IMR-90 (cell line): ENCODE measurements at regions not wholly inside any gene's neighbourhood (a gene's known extent, or its start where the extent isn't known, plus 50 kb on each side); places are given as distances from the start of the nearest gene placed in this dataset.

Source experiments
- ATAC-seq: fragments of 200-7000 bp; cut with Tn5 transposase; 2 replicates; pipeline ENCODE4 v1.9.1; 2020; ENCODE audit warnings: low read depth, mild to moderate bottlenecking, moderate library complexity
- BruUV-seq: library from RNA; stranded (reverse); fragments of 400-500 nt; replicated peaks from 2 replicates; lab custom pipeline; 2021; lab: Mats Ljungman, UMichigan
- CTCF ChIA-PET: fragments of 300-600 bp; formaldehyde crosslinking; extraction: SDS; loops from one replicate; lab custom pipeline; 2021; ENCODE audit warnings: antibody characterized with exemption; lab: Yijun Ruan, JAX
- POLR2A ChIA-PET: fragments of 300-600 bp; sonication (Branson Sonifier 250); formaldehyde crosslinking; loops from one replicate; lab custom pipeline; 2022; ENCODE audit warnings: antibody characterized with exemption; ENCODE audit not compliant: unreplicated experiment; lab: Charles Lee
- DNase-seq: peaks from one replicate; pipeline ENCODE4 v3.0.0; 2013
- H2AFZ ChIP-seq: replicated peaks from 2 replicates; pipeline ENCODE3; 2013; ENCODE audit warnings: low read length, mild to moderate bottlenecking; ENCODE audit not compliant: poor library complexity
- H2AK5ac ChIP-seq: 2 replicates; pipeline ENCODE4 v1.6.1; 2013; ENCODE audit warnings: low read depth, low read length, inconsistent platforms
- H2AK9ac ChIP-seq: replicated peaks from 2 replicates; pipeline ENCODE3; 2013; ENCODE audit warnings: mild to moderate bottlenecking, low read depth, low read length, moderate library complexity; ENCODE audit not compliant: poor library complexity
- H2BK120ac ChIP-seq: 2 replicates; pipeline ENCODE4 v1.6.1; 2013; ENCODE audit warnings: low read depth, low read length, inconsistent platforms
- H2BK15ac ChIP-seq: 3 replicates; pipeline ENCODE4 v1.6.1; 2013; ENCODE audit warnings: low read depth, low read length, inconsistent platforms
- H2BK20ac ChIP-seq: 2 replicates; pipeline ENCODE4 v1.6.1; 2013; ENCODE audit warnings: low read depth, mild to moderate bottlenecking, inconsistent platforms, low read length, moderate library complexity
- H2BK5ac ChIP-seq: 2 replicates; pipeline ENCODE4 v1.6.1; 2013; ENCODE audit warnings: mild to moderate bottlenecking, low read depth, low read length, inconsistent platforms; ENCODE audit not compliant: poor library complexity, severe bottlenecking
- H3K14ac ChIP-seq: replicated peaks from 2 replicates; pipeline ENCODE4 v1.6.1; 2013; ENCODE audit warnings: low read depth, low read length, inconsistent platforms
- H3K18ac ChIP-seq: 2 replicates; pipeline ENCODE4 v1.6.1; 2013; ENCODE audit warnings: low read depth, low read length, control low read depth
- H3K23ac ChIP-seq: 2 replicates; pipeline ENCODE4 v1.6.1; 2013; ENCODE audit warnings: low read depth, low read length, inconsistent platforms
- H3K27ac ChIP-seq: 2 replicates; pipeline ENCODE4 v1.5.1; 2013; ENCODE audit warnings: mild to moderate bottlenecking, control low read depth, low read length; ENCODE audit not compliant: insufficient read depth
- H3K27me3 ChIP-seq: 2 replicates; pipeline ENCODE4 v1.6.1; 2013; ENCODE audit warnings: low read length; ENCODE audit not compliant: control insufficient read depth, insufficient read depth
- H3K36me3 ChIP-seq: 2 replicates; pipeline ENCODE4 v1.6.1; 2013; ENCODE audit warnings: low read length, mixed read lengths; ENCODE audit not compliant: control insufficient read depth, insufficient read depth
- H3K4ac ChIP-seq: 2 replicates; pipeline ENCODE4 v1.6.1; 2013; ENCODE audit warnings: low read depth, low read length, inconsistent platforms
- H3K4me1 ChIP-seq: 2 replicates; pipeline ENCODE4 v1.6.1; 2013; ENCODE audit warnings: low read length, mixed read lengths; ENCODE audit not compliant: control insufficient read depth, insufficient read depth
- H3K4me2 ChIP-seq: 2 replicates; pipeline ENCODE4 v1.6.1; 2013; ENCODE audit warnings: low read depth, mild to moderate bottlenecking, control low read depth, low read length, moderate library complexity
- H3K4me3 ChIP-seq: 2 replicates; pipeline ENCODE4 v1.5.1; 2013; ENCODE audit warnings: low read depth, mild to moderate bottlenecking, control low read depth, low read length, moderate library complexity; ENCODE audit not compliant: insufficient read depth
- H3K56ac ChIP-seq: 2 replicates; pipeline ENCODE4 v1.6.1; 2013; ENCODE audit warnings: low read length, inconsistent platforms; ENCODE audit not compliant: insufficient read depth; ENCODE audit errors: extremely low read depth
- H3K79me1 ChIP-seq, 2 experiments: 2 replicates each; pipeline ENCODE4 v1.6.1; 2013; ENCODE audit warnings: low read length in 2 of 2, inconsistent platforms in 1 of 2, low read depth in 1 of 2
- H3K9ac ChIP-seq: 2 replicates; pipeline ENCODE4 v1.6.1; 2013; ENCODE audit warnings: low read depth, low read length, control low read depth
- H3K9me1 ChIP-seq: 2 replicates; pipeline ENCODE4 v1.6.1; 2013; ENCODE audit warnings: low read length, inconsistent platforms; ENCODE audit not compliant: insufficient read depth
- H3K9me3 ChIP-seq: 2 replicates; pipeline ENCODE4 v1.6.1; 2013; ENCODE audit warnings: low read length; ENCODE audit not compliant: control insufficient read depth, insufficient read depth
- H4K20me1 ChIP-seq: 2 replicates; pipeline ENCODE4 v1.6.1; 2013; ENCODE audit warnings: low read length, inconsistent platforms; ENCODE audit not compliant: insufficient read depth
- H4K5ac ChIP-seq: 2 replicates; pipeline ENCODE4 v1.6.1; 2013; ENCODE audit warnings: mild to moderate bottlenecking, low read depth, low read length, control low read depth
- H4K8ac ChIP-seq, 2 experiments: 2 replicates each; pipeline ENCODE4 v1.6.1; 2013; ENCODE audit warnings: low read depth in 2 of 2, low read length in 2 of 2, control low read depth in 1 of 2, inconsistent platforms in 1 of 2
- H4K91ac ChIP-seq: 2 replicates; pipeline ENCODE4 v1.6.1; 2013; ENCODE audit warnings: low read depth, low read length, inconsistent platforms; ENCODE audit not compliant: insufficient read depth
- CHD1 ChIP-seq: IDR thresholded peaks from 2 replicates; pipeline ENCODE4 v1.6.1; 2012; ENCODE audit warnings: low read depth, low read length, improper control_type of control experiment
- MAFK ChIP-seq: IDR thresholded peaks from 2 replicates; pipeline ENCODE4 v1.6.1; 2012; ENCODE audit warnings: low read depth, low read length, improper control_type of control experiment
- MXI1 ChIP-seq: IDR thresholded peaks from 2 replicates; pipeline ENCODE4 v1.6.1; 2012; ENCODE audit warnings: low read depth, mild to moderate bottlenecking, low read length, moderate library complexity, borderline replicate concordance
- NFE2L2 ChIP-seq: fragments of 150-350 bp; IDR thresholded peaks from 2 replicates; pipeline ENCODE4 v1.6.1; 2016; ENCODE audit warnings: low read depth, mild to moderate bottlenecking, low read length
- POLR2A ChIP-seq: IDR thresholded peaks from 2 replicates; pipeline ENCODE4 v1.6.1; 2012; ENCODE audit warnings: mild to moderate bottlenecking, low read depth, low read length
- RAD21 ChIP-seq: IDR thresholded peaks from 2 replicates; pipeline ENCODE4 v1.6.1; 2012; ENCODE audit warnings: low read length, improper control_type of control experiment
- RFX5 ChIP-seq: IDR thresholded peaks from 2 replicates; pipeline ENCODE4 v1.8.0; 2012; ENCODE audit warnings: low read depth, mild to moderate bottlenecking, low read length, moderate library complexity
- SMC3 ChIP-seq: fragments of 150-350 bp; IDR thresholded peaks from 2 replicates; pipeline ENCODE4 v1.6.1; 2016; ENCODE audit warnings: low read depth, mild to moderate bottlenecking, antibody characterized with exemption, low read length, moderate library complexity
- WGBS, 2 experiments: methylation state at CpG; one replicate each; pipeline versions ENCODE4 v1.1.5 to v1.1.7; 2013; ENCODE audit warnings: missing lambda C conversion rate in 2 of 2; ENCODE audit not compliant: insufficient read length in 1 of 2; ENCODE audit errors: extremely low coverage in 2 of 2; 5-methylcytosine and 5-hydroxymethylcytosine counted together
- dilution Hi-C: fragments of 300-500 bp; cut with HindIII; formaldehyde crosslinking; loops from one replicate; pipeline ENCODE4 v1.14.3; 2018; ENCODE audit warnings: low sequenced_read_pairs; ENCODE audit not compliant: unreplicated experiment
- in situ Hi-C: fragments of 300-500 bp; cut with MboI; formaldehyde crosslinking; loops from 3 replicates; pipeline ENCODE4 v1.14.3; 2019; ENCODE audit warnings: low sequenced_read_pairs, inconsistent platforms, mixed read lengths
- intact Hi-C: fragments of 100-400 bp; cut with micrococcal nuclease; formaldehyde crosslinking; loops from 2 replicates; pipeline ENCODE4 v1.10.0; 2022

GRCh38 chr13:54660277-54660676, 1631.7 kb downstream of the OLFM4 start:
- H3K27me3 ChIP-seq: no peaks in the 10 kb centered on the region
- DNase-seq (no peak), ATAC-seq (no peak)
- no peaks in the 10 kb centered on the region for H3K4me1 ChIP-seq
- H3K9me3 ChIP-seq: peaks cover 13% of the 10 kb centered on the region
- TF ChIP-seq RAD21 (no peak), RFX5 (no peak), CHD1 (no peak), POLR2A (no peak), SMC3 (no peak), MAFK (no peak), MXI1 (no peak), NFE2L2 (no peak)
- ChIA-PET CTCF (no interaction called here), POLR2A (no interaction called here)
- no peak overlapping the region for H3K56ac ChIP-seq
- H3K9ac ChIP-seq: no peak overlapping the region
- in situ Hi-C loops: no loop called here
- H2BK5ac ChIP-seq: no peak overlapping the region
- H3K14ac ChIP-seq: no peak overlapping the region
- no TSS peak for BruUV-seq
- no peak overlapping the region for H2AFZ ChIP-seq
- H2BK20ac ChIP-seq: no peak overlapping the region
- dilution Hi-C loops: no loop called here
- H3K4me2 ChIP-seq: no peak overlapping the region
- H3K18ac ChIP-seq: no peak overlapping the region
- H3K36me3 ChIP-seq: no peaks in the 10 kb centered on the region
- no peak overlapping the region for H4K5ac ChIP-seq
- H4K8ac ChIP-seq: no peak overlapping the region
- no peak overlapping the region for H3K4me3 ChIP-seq
- H3K9me1 ChIP-seq: no peaks in the 10 kb centered on the region
- no peak overlapping the region for H2BK15ac ChIP-seq
- intact Hi-C loops: no loop called here
- no peaks in the 10 kb centered on the region for H4K20me1 ChIP-seq
- H3K27ac ChIP-seq: no peak overlapping the region
- no peak overlapping the region for H4K91ac ChIP-seq
- H2BK120ac ChIP-seq: no peak overlapping the region
- 74% methylated on average over 5 of the region's 12 CpGs; no CpG with 5 or more reads in 1 of the 2 experiments for WGBS, 2 experiments
- H3K4ac ChIP-seq: no peak overlapping the region
- no peaks in the 10 kb centered on the region for H3K79me1 ChIP-seq
- H2AK9ac ChIP-seq: no peak overlapping the region
- H3K23ac ChIP-seq: no peak overlapping the region
- H2AK5ac ChIP-seq: no peak overlapping the region
